ENCODE measurements at regions not wholly inside any gene's neighbourhood (a gene's known extent, or its start where the extent isn't known, plus 50 kb on each side); places are given as distances from the start of the nearest gene placed in this dataset.
A peak's percentile ranks its signal among the peaks of the same experiment; 100 is the strongest.

- DNase-seq (ENCODE audit: low read depth): no peak
Observed at GRCh38 chr13:32859707-32860292, 156.4 kb upstream of the KL start.

GRCh38 chr13:32861304-32861703 lies 154.9 kb upstream of the KL start:
- no peak for DNase-seq (ENCODE audit: low read depth)

- no peak for DNase-seq (ENCODE audit: low read depth)
Observed at GRCh38 chr13:32863596-32863995, 152.6 kb upstream of the KL start.

- no peak for DNase-seq (ENCODE audit: low read depth)
Observed at GRCh38 chr13:32866921-32867320, 149.3 kb upstream of the KL start.

- no peak for DNase-seq (ENCODE audit: low read depth)
Observed at GRCh38 chr13:32877491-32877890, 138.7 kb upstream of the KL start.

- DNase-seq (ENCODE audit: low read depth): no peak
Observed at GRCh38 chr13:32878163-32878562, 138.1 kb upstream of the KL start.

- DNase-seq (ENCODE audit: low read depth): no peak
Observed at GRCh38 chr13:32880636-32881035, 135.6 kb upstream of the KL start.

- peak; percentile 50 for DNase-seq (ENCODE audit: low read depth)
Observed at GRCh38 chr13:32881074-32881776, 135.0 kb upstream of the KL start.

- DNase-seq (ENCODE audit: low read depth): peak; percentile 12
Observed at GRCh38 chr13:32881777-32882145, 134.5 kb upstream of the KL start.

GRCh38 chr13:32882691-32883090 lies 133.5 kb upstream of the KL start:
- DNase-seq (ENCODE audit: low read depth): no peak

GRCh38 chr13:32883474-32883873 lies 132.7 kb upstream of the KL start:
- DNase-seq (ENCODE audit: low read depth): peak; percentile 43

GRCh38 chr13:32887617-32888016 lies 128.6 kb upstream of the KL start:
- DNase-seq (ENCODE audit: low read depth): no peak

- DNase-seq (ENCODE audit: low read depth): no peak
Observed at GRCh38 chr13:32889986-32890565, 126.1 kb upstream of the KL start.

- DNase-seq (ENCODE audit: low read depth): no peak
Observed at GRCh38 chr13:32893176-32893575, 123.0 kb upstream of the KL start.

- peak; percentile 26 for DNase-seq (ENCODE audit: low read depth)
Observed at GRCh38 chr13:32894589-32895001, 121.6 kb upstream of the KL start.

GRCh38 chr13:32895296-32895695 lies 120.9 kb upstream of the KL start:
- no peak for DNase-seq (ENCODE audit: low read depth)

- peak; percentile 24 for DNase-seq (ENCODE audit: low read depth)
Observed at GRCh38 chr13:32897296-32897695, 118.9 kb upstream of the KL start.

- no peak for DNase-seq (ENCODE audit: low read depth)
Observed at GRCh38 chr13:32902029-32902780, 114.0 kb upstream of the KL start.

- peak; percentile 29 for DNase-seq (ENCODE audit: low read depth)
Observed at GRCh38 chr13:32902874-32903273, 113.3 kb upstream of the KL start.

- DNase-seq (ENCODE audit: low read depth): no peak
Observed at GRCh38 chr13:32903720-32904119, 112.5 kb upstream of the KL start.

- no peak for DNase-seq (ENCODE audit: low read depth)
Observed at GRCh38 chr13:32904266-32904665, 112.0 kb upstream of the KL start.

Measured in myocyte (in vitro differentiated cells).